HT1080 (cell line): ENCODE measurements at regions not wholly inside any gene's neighbourhood (a gene's known extent, or its start where the extent isn't known, plus 50 kb on each side); places are given as distances from the start of the nearest gene placed in this dataset.
A peak's percentile ranks its signal among the peaks of the same experiment; 100 is the strongest.
"Not testable (repeated sequence)": the region's sequence is repeated elsewhere in the genome, so short reads cannot be mapped to it uniquely, and the experiment has no call there.

ENCODE experiments used
- DNase-seq: peaks from one replicate; pipeline ENCODE4 v3.0.0-alpha.2; 2015; ENCODE audit warnings: low read depth

DNA sequence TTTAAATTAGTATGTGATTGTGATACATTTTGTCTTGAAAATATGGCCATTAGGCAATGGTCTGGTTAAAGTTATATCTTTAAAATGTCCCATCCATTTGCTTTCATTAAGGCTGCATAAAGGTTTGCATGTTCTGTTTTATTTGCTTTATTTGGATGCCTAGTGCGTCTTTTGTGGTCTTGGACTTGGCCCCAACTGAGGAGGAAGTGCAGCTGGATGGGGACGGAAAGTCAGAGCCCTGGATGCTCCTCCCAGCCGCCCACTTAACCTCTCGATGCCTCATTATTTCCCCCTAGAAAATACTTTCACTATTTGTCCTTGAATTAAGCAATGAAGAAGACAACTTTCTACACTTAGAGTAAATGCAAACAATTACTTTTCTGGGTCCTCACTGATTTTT, 898.2 kb downstream of the MCTP2 start:
- DNase-seq, result no peak

DNA sequence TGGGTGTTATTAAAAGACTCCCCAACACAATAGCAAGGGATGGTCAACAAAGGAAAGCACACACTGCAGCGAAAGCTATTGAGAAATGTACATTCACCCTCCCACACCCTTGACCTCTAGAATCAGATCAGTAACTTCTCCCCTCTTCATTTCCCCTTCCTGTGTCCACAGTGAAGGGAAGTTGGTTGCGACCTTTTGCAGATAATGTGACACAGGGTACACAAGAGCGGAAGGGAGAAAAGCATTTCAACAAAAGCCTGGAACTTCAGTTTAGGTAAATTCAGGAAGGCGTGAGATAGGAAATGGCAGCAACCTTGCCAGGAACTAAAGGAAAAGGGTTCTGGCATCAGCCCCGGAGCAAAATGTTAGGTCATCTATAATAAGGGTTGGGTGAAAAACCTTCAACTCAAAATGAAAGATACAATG, 899.8 kb downstream of the MCTP2 start:
- no peak for DNase-seq

DNA sequence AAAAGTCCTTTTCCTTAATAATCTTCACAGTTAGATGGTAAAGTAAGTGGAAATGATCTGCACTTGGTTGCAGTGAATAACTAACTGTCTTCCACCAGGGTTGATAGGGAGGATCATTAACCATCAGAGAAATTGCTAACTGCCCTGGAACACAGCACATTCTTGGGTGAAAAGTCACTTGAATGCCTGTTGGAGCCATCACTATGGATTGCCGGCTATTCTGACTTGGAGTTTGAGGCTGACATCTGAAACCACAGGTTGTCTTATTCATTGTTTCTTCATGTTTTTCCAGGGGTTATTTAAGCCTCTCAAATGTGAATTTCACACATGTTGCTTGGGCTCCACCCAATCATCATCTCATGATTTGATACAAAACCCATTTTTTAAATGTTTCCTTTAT, 901.4 kb downstream of the MCTP2 start:
- DNase-seq, result peak; percentile 79

DNA sequence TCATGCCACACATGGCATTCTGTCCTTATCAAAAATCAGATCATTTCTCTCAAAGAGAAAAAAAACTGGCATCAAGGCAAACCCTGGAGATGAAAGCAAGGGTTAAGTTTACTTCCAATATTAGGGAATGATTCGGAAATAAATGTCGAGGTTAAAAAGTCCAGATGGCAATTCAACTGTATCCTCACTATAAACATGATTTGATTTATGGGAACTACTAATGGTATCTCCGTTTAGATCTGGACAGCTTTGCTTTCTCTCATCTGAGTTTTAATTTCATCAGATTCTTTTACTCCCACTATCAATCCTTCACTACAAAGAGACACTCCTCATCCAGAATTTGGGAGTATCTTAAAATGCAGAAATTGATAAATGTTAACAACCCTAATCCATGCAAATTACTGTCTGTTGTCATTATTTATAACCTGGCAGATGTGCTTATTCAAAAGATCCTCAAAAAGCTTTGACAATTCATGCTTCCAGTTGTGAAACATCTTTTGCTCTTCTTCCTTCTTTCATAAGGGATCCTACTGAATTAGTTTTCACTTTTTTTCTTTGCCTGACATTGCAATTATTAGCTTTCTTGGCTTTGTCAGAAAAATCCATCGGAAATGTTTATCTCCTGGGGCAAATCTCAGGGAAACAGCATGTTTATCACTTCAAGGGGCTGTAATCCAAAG, 903.2 kb downstream of the MCTP2 start:
- no peak for DNase-seq

- no peak for DNase-seq
Measured at GRCh38 chr15:95138604-95139270, 907.4 kb downstream of the MCTP2 start.

DNA sequence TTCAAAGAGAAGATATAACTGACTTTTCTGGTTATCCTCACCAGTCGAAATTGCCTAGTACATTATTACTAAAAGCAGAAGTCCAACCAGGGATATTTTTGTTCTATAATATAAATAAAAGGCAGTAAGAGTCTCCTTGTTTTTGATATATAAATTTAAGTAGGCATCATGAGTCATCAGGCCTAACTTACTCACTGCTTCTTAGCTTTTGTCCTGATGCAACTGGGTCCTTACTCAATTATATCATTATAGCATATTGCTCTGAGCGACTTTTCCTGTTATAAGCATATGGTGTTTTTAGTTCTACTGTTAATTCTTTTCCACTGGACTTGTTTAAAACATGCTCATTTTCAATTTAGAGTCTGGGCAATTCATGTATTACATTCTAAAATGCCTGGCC, 910.1 kb downstream of the MCTP2 start:
- peak; percentile 60 for DNase-seq

DNA sequence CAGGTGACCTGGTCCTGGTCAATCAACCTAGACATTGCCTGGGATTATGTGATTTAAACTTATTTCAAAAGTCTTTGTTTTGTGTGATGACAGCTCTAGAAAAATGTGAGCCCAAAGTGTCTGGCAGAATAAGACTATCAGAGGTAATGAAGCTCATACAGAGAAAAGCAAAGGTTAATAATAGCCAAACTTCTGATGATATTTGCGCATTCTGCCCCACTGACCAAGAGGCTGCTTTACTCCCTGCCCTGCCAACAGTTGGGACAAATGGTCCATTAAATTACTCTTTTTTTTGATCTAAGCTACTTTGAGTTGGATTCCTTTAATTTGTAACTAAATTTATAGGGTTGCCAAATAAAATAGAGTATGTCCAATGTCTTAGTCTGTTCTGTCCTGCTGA, 911.2 kb downstream of the MCTP2 start:
- DNase-seq, result no peak

GRCh38 chr15:95146481-95146880, 915.1 kb downstream of the MCTP2 start:
- no peak for DNase-seq

- DNase-seq, result no peak
Measured at GRCh38 chr15:95148183-95148582, 916.8 kb downstream of the MCTP2 start.

- no peak for DNase-seq
Measured at GRCh38 chr15:95149036-95149435, 917.7 kb downstream of the MCTP2 start.

DNA sequence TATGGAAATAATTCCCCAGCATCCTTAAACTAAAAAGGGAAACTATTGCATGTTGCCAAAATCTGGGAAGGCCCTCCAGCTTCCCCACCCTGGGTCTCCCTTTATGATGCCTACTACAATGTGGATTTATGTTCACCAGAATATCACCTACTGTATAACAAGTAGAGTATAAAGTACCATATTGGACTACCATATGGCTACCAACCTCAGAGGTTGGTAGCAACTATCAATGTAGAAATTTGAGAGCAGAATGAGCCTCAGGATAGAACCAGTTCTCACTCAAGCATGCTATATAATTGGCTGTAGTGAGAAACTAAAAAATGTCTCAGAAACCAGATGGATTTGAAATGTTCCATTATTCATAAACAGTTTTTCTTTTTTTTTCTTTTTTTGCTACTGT, 918.4 kb downstream of the MCTP2 start:
- no peak for DNase-seq

- no peak for DNase-seq
Measured at GRCh38 chr15:95150466-95150865, 919.1 kb downstream of the MCTP2 start.

DNA sequence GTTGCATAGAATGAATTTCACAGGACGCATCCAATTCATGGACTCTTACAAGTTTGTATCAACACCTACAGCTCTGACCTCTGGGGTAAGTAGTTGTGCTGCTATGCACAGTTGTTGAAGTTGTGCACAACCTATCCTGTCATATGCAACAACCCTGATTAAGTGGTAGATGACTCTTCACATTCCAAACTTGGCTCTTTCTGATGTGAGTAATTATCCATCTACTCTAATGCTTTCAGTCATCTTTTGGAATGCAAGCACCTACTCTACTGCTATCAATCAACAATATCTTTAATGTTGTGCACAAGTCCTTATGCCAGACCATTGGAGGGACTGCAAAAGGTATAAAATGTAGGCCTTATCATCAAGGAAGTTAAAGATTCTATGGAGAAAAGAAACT, 921.4 kb downstream of the MCTP2 start:
- DNase-seq, result no peak

DNA sequence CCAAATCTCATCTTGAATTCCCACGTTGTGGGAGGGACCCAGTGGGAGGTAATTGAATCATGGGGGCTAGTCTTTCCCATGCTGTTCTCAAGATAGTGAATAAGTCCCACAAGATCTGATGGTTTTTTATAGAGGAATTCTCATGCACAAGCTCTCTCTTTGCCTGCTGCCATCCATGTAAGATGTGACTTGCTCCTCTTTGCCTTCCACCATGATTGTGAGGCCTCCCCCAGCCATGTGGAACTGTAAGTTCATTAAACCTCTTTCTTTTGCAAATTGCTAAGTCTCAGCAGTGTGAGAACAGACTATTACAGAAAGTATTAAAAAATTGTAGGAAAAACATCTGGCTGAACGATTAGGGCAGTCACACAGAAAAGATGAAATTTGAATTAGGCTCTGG, 921.8 kb downstream of the MCTP2 start:
- DNase-seq, result not testable (repeated sequence)

DNA sequence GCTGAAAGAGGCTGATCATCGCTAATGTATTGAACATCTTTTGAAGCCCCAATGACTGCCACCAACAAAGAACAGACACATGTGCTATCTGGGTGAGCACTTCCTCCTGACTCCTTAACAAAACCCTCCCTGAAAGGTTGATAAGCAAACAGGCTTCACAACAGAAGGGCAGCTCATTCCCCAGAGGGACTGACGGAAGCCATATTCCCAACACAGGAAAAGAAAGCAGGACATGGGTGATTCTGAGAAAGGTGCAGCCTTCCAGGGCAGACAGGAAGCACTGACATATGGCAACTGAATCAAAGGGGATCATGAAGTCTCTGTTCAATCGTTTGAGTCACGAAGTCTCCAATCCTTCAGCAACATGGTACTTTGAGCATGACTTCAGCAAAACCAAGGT, 929.0 kb downstream of the MCTP2 start:
- DNase-seq, result no peak

- no peak for DNase-seq
Measured at GRCh38 chr15:95162069-95162468, 930.7 kb downstream of the MCTP2 start.

- no peak for DNase-seq
Measured at GRCh38 chr15:95162531-95162930, 931.2 kb downstream of the MCTP2 start.

DNA sequence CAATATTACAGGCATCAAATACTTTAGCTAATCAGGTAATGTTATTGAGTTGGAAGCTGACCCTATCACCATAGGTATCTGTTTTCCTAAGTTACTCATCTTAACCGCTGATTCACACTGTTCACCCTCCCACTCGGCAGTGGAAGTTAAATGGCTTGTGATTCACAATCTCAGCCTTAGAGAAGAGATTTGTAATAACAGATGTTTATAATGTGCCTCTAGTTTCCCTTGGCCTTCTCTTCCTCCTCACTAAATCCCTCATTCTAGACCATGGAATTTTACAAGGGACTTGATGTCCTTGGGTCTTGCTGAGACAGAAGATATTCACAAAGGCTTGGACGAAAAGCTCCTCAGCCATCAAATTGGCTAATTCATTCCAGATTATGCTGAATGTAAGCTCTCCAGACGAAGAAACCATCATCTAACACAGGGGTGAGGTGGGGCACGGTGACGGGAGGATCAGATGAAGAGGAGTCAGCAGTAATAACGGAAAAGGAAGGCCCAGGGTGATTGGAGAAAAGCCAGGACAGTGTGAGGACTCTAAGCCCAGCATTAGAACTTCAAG, 931.7 kb downstream of the MCTP2 start:
- DNase-seq, result peak; percentile 83

- no peak for DNase-seq
Measured at GRCh38 chr15:95168152-95168551, 936.8 kb downstream of the MCTP2 start.

GRCh38 chr15:95168951-95169431, 937.6 kb downstream of the MCTP2 start:
- DNase-seq, result no peak

GRCh38 chr15:95169541-95170459, 938.4 kb downstream of the MCTP2 start:
- DNase-seq, result no peak
